Stimulated activated naive B cell treated with anti-CD40 and anti-IgM and Interleukin-4, amounts not matched to agents 10 μg/mL and 1 μg/mL and 100 μg/mL, for 72 hours (primary cell): ENCODE measurements at regions not wholly inside any gene's neighbourhood (a gene's known extent, or its start where the extent isn't known, plus 50 kb on each side); places are given as distances from the start of the nearest gene placed in this dataset.
A peak's percentile ranks its signal among the peaks of the same experiment; 100 is the strongest.
"Not testable (repeated sequence)": the region's sequence is repeated elsewhere in the genome, so short reads cannot be mapped to it uniquely, and the experiment has no call there.

Experiments
- ATAC-seq, 2 donors: fragments of 150-1000 bp; cut with Tn5 transposase; replicated peaks; 2 replicates each; pipeline ENCODE4 v1.10.0; 2021; ENCODE audit warnings: moderate library complexity in 1 of 2
- DNase-seq: peaks from one replicate; pipeline ENCODE4 v3.0.0; 2021
- H3K27ac Mint-ChIP-seq: one replicate; pipeline ENCODE4 v1.8.0; 2022; ENCODE audit warnings: mild to moderate bottlenecking, mixed read lengths
- H3K27me3 Mint-ChIP-seq, 2 donors: one replicate each; pipeline ENCODE4 v1.8.0; 2022; ENCODE audit warnings: mixed read lengths in 2 of 2
- H3K36me3 Mint-ChIP-seq, 2 donors: one replicate each; pipeline ENCODE4 v1.8.0; 2022; ENCODE audit warnings: mixed read lengths in 2 of 2, mild to moderate bottlenecking in 1 of 2
- H3K4me1 Mint-ChIP-seq, 2 donors: one replicate each; pipeline ENCODE4 v1.8.0; 2022; ENCODE audit warnings: mixed read lengths in 2 of 2, mild to moderate bottlenecking in 1 of 2
- H3K4me3 Mint-ChIP-seq, 2 donors: one replicate each; pipeline ENCODE4 v1.8.0; 2022; ENCODE audit warnings: mild to moderate bottlenecking in 2 of 2, mixed read lengths in 2 of 2, moderate library complexity in 1 of 2
- H3K9me3 Mint-ChIP-seq, 2 donors: one replicate each; pipeline ENCODE4 v1.8.0; 2022; ENCODE audit warnings: mixed read lengths in 2 of 2, mild to moderate bottlenecking in 1 of 2

DNA sequence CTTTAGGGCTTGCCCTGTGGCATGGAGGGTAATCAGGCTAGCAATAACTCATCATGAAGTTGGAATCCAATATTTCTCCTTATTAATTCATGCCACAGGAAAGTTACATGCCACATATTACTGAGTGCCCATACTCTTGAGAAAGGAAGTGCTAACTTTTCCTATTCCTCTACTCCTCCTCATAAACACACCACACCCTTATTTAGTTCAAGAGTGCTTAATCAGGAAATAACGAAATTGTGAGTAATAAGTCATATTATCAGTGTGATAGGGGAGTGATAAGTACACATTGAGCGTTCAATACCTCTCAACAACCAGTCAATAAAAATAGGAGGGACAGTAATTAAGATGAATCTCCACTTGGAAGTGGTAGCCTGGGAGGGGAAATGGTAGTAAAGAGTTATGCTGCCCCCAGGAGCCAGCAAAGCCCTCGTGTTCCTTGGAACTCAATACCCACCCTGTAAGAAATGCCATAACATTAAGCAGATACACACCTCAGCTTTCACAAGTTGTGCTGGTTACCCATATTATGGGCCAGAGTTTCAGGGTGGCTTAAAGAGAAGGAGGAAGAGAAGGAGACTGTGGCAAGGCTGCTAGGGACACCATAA lies 410.0 kb upstream of the NR3C2 start:
- no peak for ATAC-seq
- Mint-ChIP-seq H3K9me3 (peaks cover 7 to 14% of the 10 kb centered on the region in 2 donors), H3K27ac (no peak overlapping the region), H3K36me3 (peaks cover 2 to 4% of the 10 kb centered on the region in 2 donors), H3K4me3 (no peak overlapping the region), H3K27me3 (peaks cover 4 to 6% of the 10 kb centered on the region in 2 donors), H3K4me1 (no peaks in the 10 kb centered on the region)
- no peak for DNase-seq

DNA sequence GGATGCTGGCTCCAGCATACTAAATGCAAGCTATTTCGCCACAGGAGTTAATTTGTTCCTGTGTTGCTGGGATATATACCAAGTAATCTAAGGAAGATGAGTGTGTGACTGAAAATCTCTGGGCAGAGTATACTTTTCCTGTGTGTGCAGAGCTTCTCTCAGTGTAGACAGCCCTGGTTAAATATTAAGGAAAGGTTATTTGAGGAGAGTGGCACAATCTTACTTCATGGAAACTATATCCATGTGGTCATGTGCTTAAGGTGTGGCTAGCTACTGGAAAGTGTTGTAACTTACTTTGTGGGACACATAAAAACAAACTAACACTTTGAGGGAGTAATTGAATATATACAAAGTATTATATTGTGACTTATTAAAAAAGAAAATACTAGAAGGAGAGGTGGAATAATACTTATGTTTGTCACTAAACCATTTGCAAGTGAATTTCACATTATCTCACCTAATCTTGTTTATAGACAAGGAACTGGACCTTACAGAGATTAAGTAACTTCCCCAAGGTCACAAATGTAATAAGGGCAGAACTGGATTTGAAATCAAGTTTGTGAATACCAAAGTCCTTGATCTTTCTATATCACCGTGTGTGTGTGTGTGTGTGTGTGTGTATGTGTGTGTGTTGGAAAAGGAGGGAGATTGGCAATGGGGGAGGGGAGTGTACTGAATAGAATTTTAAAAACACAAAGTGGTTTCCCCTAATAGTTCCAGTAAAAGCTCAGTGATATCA lies 408.2 kb upstream of the NR3C2 start:
- Mint-ChIP-seq H3K4me1 (no peaks in the 10 kb centered on the region), H3K9me3 (peaks cover 0 to 8% of the 10 kb centered on the region in 2 donors), H3K4me3 (no peak overlapping the region), H3K27me3 (no peaks in the 10 kb centered on the region), H3K27ac (no peak overlapping the region), H3K36me3 (no peaks in the 10 kb centered on the region)
- ATAC-seq (no peak), DNase-seq (no peak)

DNA sequence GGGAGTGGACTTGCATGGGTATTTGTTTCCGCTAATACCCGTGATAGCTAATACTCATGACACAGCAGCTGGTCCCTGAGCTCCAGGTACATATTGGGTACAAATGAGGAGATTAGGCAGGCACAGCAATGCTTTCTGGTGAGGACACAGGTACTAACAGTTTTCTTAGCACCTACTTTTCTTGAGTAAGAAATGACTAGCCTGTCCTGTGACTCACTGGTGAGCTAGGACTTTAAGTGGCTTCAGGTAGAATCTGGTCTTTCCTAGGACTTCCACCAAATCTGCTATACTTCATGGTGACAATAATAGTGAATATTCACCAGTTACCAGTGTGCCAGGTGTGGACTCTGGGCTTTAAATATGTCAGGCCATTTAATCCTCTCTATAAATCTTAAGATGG lies 407.4 kb upstream of the NR3C2 start:
- Mint-ChIP-seq H3K9me3 (peaks cover 0 to 6% of the 10 kb centered on the region in 2 donors), H3K4me3 (no peak overlapping the region), H3K36me3 (no peaks in the 10 kb centered on the region), H3K27me3 (no peaks in the 10 kb centered on the region), H3K27ac (no peak overlapping the region), H3K4me1 (no peaks in the 10 kb centered on the region)
- ATAC-seq (no peak), DNase-seq (no peak)

DNA sequence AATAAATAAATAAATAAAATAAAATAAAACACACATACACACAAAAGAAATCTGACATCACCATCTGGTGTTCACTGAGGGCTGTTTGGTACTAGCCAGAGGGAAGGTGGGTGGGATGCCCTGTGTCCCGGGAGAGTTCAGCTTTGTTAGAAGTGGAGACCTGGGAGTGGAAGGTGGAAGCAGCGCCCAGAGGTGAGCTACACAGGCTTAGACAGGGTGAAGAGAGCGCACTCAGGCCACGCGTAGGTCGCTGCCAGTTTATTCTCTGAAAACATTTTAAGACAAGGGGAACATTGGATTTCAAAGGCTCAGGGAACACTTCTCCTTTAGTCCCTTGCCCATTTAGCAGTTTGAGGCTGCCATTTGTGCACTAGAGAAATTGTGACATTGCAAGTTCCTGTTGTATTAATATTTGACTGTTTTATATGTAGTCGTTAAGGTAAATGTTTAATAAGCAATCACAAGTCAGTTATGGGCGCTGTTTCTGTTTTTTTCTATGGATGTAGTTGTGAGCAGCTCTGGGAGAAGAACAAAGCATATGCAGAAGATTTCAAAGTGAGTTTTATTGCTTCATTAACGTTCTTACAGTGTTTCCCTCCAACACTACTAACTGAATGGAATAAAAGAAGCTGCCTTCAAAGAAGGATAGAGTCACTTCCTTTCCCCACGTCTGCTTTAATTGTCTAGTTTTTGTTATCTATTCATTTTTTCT lies 405.5 kb upstream of the NR3C2 start:
- H3K9me3 Mint-ChIP-seq: no peaks in the 10 kb centered on the region
- H3K4me3 Mint-ChIP-seq: no peak overlapping the region
- no peak overlapping the region for H3K27ac Mint-ChIP-seq
- ATAC-seq (no peak), DNase-seq (no peak)
- no peaks in the 10 kb centered on the region for H3K27me3 Mint-ChIP-seq
- no peaks in the 10 kb centered on the region for H3K36me3 Mint-ChIP-seq
- no peaks in the 10 kb centered on the region for H3K4me1 Mint-ChIP-seq

DNA sequence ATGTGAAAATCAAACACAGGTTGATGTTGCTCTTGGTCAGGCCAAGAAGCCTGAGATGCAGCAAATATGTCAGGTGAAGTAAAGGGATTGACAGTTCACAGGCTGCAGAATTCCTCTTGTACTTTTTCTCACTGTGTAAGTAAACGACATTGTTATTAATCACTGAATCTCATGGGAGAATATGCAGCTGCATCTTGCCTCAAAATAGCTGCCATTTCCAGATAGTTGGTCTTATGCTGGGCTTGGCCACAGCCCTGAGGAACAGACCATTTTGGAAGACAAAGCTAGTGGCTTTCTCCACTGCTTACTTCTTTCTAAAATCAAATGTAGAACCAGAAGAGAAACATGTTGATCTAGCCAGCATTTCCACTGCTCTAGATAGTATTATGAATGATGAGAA lies 403.4 kb upstream of the NR3C2 start:
- Mint-ChIP-seq H3K4me1 (no peaks in the 10 kb centered on the region), H3K27me3 (no peaks in the 10 kb centered on the region), H3K36me3 (no peaks in the 10 kb centered on the region), H3K9me3 (no peaks in the 10 kb centered on the region), H3K27ac (no peak overlapping the region), H3K4me3 (no peak overlapping the region)
- DNase-seq: no peak
- no peak for ATAC-seq

DNA sequence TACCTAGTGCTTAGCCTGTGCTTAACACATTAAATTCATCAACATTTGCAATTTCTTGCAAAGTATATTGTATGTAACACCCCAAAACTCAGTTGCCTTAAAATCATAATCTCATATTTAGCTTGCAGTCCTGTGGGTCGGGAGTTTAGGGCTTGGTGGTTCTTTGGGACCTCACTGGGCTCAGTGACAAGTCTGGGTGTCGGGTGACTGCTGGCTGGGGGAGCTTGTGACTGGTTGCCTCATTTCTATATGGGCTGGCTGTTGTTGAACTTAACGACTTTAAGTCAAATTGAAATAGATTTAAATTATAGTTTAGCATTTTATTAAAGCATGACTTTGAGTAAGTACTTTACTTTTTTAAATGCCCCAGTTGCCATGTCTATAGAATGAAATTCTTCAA lies 401.4 kb upstream of the NR3C2 start:
- DNase-seq: no peak
- no peak overlapping the region for H3K27ac Mint-ChIP-seq
- no peaks in the 10 kb centered on the region for H3K9me3 Mint-ChIP-seq
- no peaks in the 10 kb centered on the region for H3K27me3 Mint-ChIP-seq
- H3K36me3 Mint-ChIP-seq: no peaks in the 10 kb centered on the region
- no peak overlapping the region for H3K4me3 Mint-ChIP-seq
- H3K4me1 Mint-ChIP-seq: no peaks in the 10 kb centered on the region
- no peak for ATAC-seq

DNA sequence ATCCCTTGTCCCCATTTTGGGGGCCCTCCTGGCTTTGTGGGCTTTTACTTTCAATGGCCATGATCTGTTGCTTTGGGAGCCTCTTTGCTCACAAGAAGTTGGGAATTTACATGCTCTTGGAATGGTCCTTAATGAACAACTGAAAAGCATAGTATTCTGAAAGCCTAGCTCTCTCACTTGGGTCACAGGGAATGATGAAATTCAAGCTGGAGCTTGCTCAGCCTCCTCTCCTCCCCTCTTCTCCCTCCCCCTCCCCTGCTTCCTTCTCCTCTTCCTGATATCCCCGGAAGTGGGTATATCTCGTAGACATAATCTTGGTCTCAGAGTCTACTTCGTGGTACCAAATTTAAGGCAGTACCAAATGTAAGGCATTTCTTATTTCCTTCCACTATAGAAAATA lies 400.6 kb upstream of the NR3C2 start:
- ATAC-seq (no peak), DNase-seq (no peak)
- Mint-ChIP-seq H3K27ac (no peak overlapping the region), H3K36me3 (no peaks in the 10 kb centered on the region), H3K27me3 (no peaks in the 10 kb centered on the region), H3K4me1 (no peaks in the 10 kb centered on the region), H3K4me3 (no peak overlapping the region), H3K9me3 (no peaks in the 10 kb centered on the region)

DNA sequence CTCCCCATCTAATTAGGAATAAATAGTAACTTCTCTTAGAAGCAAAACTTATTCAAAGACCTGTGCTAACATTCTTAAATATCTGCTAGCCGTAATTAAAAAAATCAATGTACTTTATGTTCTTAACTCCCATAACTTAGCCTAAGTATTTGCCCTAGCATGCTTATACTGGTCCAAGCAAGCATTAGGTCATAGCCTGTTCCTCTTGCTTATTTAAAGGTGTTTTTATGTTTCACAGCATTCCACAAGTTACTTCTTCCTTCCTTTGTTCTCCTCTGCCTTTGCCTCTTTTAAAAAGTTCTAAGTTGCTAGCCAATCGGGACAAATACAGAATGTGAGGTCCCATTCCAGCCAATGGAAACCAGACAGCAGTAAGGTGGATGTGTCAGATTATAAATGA lies 395.4 kb upstream of the NR3C2 start:
- not testable (repeated sequence) for ATAC-seq, H3K27me3 Mint-ChIP-seq, DNase-seq, H3K36me3 Mint-ChIP-seq, H3K4me3 Mint-ChIP-seq, H3K27ac Mint-ChIP-seq, H3K9me3 Mint-ChIP-seq
- H3K4me1 Mint-ChIP-seq: peaks cover 16 to 26% of the 10 kb centered on the region in 2 donors

DNA sequence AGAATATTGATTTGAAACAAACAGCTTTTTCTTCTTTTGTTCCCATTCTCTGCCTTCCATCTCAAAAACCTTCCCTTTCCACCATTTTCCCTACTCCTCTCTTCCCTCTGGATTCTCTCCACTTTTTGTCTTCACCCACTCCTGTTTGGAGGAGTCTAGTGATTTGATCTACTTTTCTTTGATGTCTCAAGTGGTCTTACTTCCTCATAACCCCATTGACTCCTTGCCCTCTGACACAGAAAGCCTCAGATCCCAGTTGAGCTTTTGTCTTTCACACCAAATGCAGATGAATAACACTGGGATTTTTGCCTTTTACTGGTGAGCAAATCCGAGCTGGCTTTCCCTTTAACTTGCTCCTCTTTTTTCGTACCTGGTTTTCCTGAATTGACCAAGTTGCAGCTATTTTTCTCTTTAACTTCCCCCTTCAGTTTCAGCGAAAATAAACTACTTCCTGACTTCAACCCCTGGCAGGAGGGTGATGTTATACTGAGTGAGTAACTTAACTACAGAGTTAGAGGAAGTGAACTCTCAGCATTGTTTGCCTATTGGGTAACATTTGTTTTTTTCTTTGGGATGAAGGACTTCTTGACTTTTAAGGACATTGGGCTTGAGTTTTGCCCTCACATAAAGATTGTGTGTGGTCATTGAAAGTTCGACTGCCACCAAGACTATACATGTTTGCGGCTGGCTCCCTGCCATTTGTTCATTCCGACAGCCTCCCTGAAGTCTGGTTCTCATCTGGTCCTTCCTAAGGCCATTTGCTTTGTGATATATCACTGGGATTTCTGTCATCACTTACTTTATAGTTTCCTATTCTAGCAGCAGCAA lies 392.8 kb upstream of the NR3C2 start:
- ATAC-seq (peak; percentile 91 to 92), DNase-seq (peak; percentile 1)
- peaks cover 16 to 26% of the 10 kb centered on the region in 2 donors for H3K4me1 Mint-ChIP-seq
- H3K27ac Mint-ChIP-seq: peak overlapping the region; percentile 38
- H3K36me3 Mint-ChIP-seq: no peaks in the 10 kb centered on the region
- peaks cover 2 to 4% of the 10 kb centered on the region in 2 donors for H3K9me3 Mint-ChIP-seq
- peak overlapping the region; percentile 52 to 61 for H3K4me3 Mint-ChIP-seq
- no peaks in the 10 kb centered on the region for H3K27me3 Mint-ChIP-seq

DNA sequence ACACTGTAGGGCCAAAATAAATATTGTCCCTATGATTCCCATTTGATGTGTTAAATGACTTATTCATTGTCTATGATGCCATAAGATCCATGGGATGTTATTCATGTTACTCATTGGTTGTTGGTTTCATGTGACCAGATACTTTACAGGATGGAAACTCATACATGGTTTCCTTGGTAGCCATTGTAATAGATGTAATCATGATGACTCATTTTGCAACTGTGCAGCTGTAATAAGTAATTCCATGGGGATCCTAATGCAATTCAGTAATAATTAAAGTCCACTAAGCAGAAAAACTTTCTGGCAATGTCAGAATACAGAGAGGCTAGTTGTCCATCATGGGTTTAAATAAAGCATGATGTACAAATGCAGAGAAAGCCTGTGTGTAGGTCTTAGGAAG lies 389.7 kb upstream of the NR3C2 start:
- Mint-ChIP-seq H3K36me3 (peaks cover 0 to 10% of the 10 kb centered on the region in 2 donors), H3K9me3 (peaks cover 8 to 15% of the 10 kb centered on the region in 2 donors), H3K4me3 (no peak overlapping the region), H3K27ac (no peak overlapping the region), H3K27me3 (no peaks in the 10 kb centered on the region), H3K4me1 (peaks cover 18 to 26% of the 10 kb centered on the region in 2 donors)
- no peak for DNase-seq
- ATAC-seq: no peak

DNA sequence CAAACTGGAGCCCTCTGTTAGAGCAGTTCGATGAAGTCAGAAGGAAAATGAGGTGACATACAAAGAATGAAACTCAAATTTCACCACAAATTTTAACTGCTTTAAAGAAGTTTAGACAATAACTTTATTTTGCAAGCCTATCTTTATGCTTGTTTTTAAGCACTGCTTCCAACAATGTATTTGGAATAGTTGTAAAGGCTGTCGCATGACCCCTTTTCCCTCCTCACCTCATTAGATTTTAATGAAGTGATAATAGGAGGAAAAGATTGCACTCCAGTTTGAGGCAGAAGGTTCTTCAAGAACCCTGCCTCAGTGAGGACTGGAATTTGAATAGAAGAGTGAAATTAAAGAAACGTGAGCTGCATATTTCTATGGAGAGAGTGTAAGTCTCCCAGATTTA lies 386.1 kb upstream of the NR3C2 start:
- peaks cover 6 to 11% of the 10 kb centered on the region in 2 donors for H3K9me3 Mint-ChIP-seq
- no peak for DNase-seq
- no peak for ATAC-seq
- no peak overlapping the region for H3K27ac Mint-ChIP-seq
- peaks cover 0 to 14% of the 10 kb centered on the region in 2 donors for H3K36me3 Mint-ChIP-seq
- peaks cover 0 to 6% of the 10 kb centered on the region in 2 donors for H3K27me3 Mint-ChIP-seq
- no peak overlapping the region for H3K4me3 Mint-ChIP-seq
- H3K4me1 Mint-ChIP-seq: peaks cover 5 to 6% of the 10 kb centered on the region in 2 donors

DNA sequence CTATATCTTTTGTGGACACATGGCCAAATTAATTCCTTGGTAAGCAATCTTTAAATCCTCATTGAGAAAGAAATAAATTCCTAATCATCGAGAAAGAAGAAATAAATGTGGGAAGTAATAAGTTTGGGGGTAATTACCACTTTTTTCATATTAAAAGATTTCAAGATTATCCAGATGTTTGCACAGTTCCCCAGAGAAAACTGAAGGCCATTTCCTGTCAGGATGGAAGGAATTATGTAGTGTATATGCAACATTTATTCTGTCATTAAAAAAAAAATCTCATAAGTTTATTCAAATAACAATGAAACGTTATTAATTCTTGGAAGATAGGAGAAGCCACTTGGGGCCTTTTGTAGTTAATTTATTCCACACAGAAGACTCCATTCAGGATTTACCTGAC lies 385.6 kb upstream of the NR3C2 start:
- peaks cover 6 to 11% of the 10 kb centered on the region in 2 donors for H3K9me3 Mint-ChIP-seq
- no peak overlapping the region for H3K4me3 Mint-ChIP-seq
- H3K27me3 Mint-ChIP-seq: peaks cover 0 to 6% of the 10 kb centered on the region in 2 donors
- ATAC-seq (no peak), DNase-seq (no peak)
- H3K4me1 Mint-ChIP-seq: peaks cover 2% of the 10 kb centered on the region in 2 donors
- peaks cover 0 to 14% of the 10 kb centered on the region in 2 donors for H3K36me3 Mint-ChIP-seq
- no peak overlapping the region for H3K27ac Mint-ChIP-seq

DNA sequence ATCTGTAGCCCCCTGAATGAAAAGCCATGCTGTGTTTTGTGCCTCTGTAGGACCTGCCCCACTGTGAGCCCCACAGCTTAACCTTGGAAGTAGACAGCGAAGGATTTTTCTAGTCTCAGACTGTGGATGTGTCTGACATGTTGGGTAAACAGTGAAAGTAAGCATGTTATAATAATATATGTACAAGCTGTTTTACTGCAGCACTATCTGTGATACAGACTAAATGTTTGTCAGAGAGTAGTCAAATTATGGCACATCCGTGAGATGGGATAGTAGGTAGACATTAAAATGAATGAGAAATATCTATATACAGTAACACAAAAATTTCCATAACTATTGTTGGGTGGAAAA lies 381.2 kb upstream of the NR3C2 start:
- H3K4me3 Mint-ChIP-seq: no peak overlapping the region
- no peak for ATAC-seq
- peaks cover 0 to 6% of the 10 kb centered on the region in 2 donors for H3K27me3 Mint-ChIP-seq
- no peak overlapping the region for H3K27ac Mint-ChIP-seq
- H3K4me1 Mint-ChIP-seq: no peaks in the 10 kb centered on the region
- no peak for DNase-seq
- H3K9me3 Mint-ChIP-seq: peaks cover 0 to 3% of the 10 kb centered on the region in 2 donors
- H3K36me3 Mint-ChIP-seq: peaks cover 0 to 4% of the 10 kb centered on the region in 2 donors
